Left cardiac atrium (tissue), 4 donors: ENCODE measurements at regions not wholly inside any gene's neighbourhood (a gene's known extent, or its start where the extent isn't known, plus 50 kb on each side); places are given as distances from the start of the nearest gene placed in this dataset.

ENCODE experiments used
- ATAC-seq, 2 donors: fragments of 200-7000 bp; cut with Tn5 transposase; one replicate each; pipeline ENCODE4 v1.9.1; 2020; ENCODE audit warnings: mild to moderate bottlenecking in 2 of 2, moderate library complexity in 2 of 2
- DNase-seq: peaks from one replicate; pipeline ENCODE4 v3.0.0-alpha.2; 2020
- intact Hi-C, 2 donors: fragments of 100-400 bp; cut with DNase I; formaldehyde crosslinking; loops; one replicate each; pipeline versions ENCODE4 v1.14.1 to v1.15.1; 2022 to 2023
- donor health status: DM: no; HTN: yes; CAD: no.
- donor health status: DM: no; HTN: yes; CAD: no; lungs with severe emphysema.
- donor health status: DM: yes; HTN: yes; CAD: no.
- donor health status: Dilated cardiomyopathy.

DNA sequence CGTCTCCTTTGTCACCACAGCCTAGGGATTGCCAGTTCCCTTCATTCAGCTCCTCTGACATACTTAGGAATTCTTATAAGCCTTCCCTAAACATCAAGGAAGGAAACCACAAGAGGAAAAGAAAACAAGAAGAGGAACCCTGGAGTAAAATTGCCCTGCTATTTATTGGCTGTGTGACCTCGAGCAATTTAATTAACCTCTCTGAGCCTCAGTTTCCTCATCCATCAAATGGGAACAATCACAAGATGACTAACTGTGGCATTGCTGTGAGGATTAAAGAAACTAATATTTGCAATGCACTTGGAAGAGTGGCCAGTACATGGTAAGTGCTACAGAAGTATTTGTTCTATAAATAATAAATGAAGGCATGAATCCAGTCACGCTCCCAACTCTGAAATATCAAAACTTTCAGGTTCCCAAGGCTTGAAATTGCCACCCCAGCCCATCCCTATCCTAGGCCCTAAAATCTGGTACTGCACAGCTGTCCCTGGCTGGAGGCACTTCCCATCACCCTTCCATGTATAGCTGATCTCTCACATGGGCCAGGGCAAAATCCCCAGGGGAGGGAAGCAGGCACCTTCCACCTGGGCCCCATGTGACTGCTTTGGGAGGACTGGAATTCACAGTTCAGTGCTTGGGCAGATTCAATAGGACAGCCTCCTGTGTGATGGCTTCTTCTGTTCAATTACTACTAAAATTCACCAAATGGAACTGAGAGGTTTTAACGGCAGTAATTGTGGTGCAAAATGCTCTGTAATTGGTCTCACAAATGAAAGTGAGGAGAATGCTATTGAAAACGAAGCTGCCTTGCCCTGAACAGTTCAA, 78.0 kb upstream of the MAFB start:
- intact Hi-C loops: no loop called here
- DNase-seq (no peak), ATAC-seq (no peak)

- intact Hi-C loops: no loop called here
- ATAC-seq: no peak
- DNase-seq: no peak
These were observed 78.5 kb upstream of the MAFB start for GRCh38 chr20:40767615-40767924.

DNA sequence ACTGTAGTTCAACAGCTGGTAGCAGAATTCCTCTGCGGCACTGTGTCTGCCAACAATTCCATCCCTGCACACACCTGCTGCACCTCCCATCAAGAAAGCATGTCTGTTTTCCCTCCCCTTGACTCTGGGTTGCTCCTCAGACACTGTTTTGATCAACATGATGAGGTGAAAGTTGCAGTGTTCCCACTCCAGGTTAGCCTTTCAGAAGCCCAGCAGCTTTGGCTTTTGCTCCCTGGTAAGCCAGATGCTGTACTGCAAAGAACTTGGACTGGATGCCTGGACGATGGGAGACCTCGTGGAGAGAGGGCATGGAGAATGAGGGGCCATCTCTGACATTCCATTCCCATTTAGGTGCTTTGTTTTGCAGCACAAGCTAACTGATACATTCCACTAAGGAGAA, 79.1 kb upstream of the MAFB start:
- ATAC-seq: no peak
- DNase-seq: no peak
- intact Hi-C loops: no loop called here

DNA sequence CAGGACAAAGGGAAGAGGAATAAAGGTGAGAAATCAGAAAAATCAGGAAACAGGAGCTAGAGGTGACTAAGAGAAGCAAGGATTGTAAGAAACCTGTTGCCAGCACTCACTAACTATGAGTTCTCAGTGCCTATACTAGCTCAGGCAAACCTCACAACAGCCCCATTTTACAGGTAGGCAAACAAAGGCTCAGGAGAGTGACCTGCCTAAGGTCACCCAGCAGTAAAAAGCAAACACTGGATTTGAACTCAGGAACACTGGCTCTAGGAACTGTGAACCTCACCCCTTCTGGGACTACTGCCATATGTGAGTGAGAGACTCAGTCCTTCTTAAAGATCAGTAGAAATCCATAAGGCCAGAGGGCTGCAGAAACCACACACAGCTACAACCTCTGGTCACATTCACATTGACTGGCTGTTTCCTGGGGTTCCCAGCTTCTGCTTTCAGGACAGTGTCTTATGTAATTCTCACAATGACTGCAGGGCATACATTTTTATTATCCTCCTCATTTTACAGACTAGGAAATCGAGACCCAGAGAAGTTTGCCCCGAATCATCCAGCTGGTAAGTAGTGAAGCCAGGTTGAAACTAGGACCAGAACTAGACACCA, 80.7 kb upstream of the MAFB start:
- intact Hi-C loops: no loop called here
- DNase-seq (no peak), ATAC-seq (peak in 1 of 2 donors; percentile 54)

GRCh38 chr20:40770564-40771307, 81.7 kb upstream of the MAFB start:
- ATAC-seq: peak; percentile 59 to 74

DNA sequence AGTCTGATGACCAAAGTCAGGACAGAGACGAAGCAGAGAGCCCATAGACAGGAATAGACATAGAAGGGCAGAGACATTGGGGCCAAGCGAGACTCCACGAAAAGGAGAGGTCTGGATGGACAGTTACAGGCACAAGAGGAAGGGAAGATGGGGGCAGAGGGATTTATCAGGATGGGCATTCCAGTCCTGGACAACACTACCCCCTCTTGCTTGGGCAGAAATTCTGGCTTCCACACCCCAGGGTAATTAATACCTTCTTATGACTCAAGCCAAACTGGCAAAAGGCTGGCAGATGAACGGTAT, 82.2 kb upstream of the MAFB start:
- ATAC-seq (no peak), DNase-seq (no peak)
- intact Hi-C loops: no loop called here

More at GRCh38 chr20:40770564-40771307, 81.7 kb upstream of the MAFB start:
- DNase-seq: peak; percentile 48
- intact Hi-C loops: no loop called here

DNA sequence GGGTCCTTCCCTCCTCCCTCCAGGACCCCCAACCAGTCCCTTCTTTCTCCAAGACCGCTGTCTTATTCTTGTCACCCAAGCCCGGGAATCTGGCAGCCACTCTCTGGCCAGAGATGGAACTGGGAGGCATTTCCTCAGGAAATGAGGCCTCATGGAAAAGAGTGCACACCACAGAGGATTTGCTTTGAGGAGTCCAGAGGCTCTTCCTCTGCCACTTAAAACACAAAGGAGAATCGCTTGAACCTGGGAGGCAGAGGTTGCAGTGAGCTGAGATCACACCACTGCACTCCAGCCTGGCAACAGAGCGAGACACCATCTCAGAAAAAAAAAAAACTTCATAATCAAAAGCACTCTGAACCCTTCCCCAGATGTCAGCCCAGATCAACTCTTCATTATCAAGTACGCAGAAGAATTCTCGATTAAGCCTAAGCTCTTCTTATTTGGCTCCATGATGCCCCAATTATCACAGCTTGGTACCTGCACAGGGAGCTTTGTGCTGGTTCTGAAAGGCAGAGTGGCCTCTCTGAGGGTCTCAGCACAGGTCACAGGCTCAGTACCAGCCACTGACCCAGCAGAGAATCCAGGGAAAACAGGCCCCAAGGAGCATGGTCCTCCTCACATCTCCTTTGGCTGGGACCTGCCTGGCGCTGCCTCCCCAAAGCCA, 82.9 kb upstream of the MAFB start:
- DNase-seq (no peak), ATAC-seq (peak in 1 of 2 donors; percentile 24)
- intact Hi-C loops: no loop called here

- DNase-seq (no peak), ATAC-seq (no peak)
- intact Hi-C loops: no loop called here
These were observed 84.3 kb upstream of the MAFB start for GRCh38 chr20:40773376-40773775.

DNA sequence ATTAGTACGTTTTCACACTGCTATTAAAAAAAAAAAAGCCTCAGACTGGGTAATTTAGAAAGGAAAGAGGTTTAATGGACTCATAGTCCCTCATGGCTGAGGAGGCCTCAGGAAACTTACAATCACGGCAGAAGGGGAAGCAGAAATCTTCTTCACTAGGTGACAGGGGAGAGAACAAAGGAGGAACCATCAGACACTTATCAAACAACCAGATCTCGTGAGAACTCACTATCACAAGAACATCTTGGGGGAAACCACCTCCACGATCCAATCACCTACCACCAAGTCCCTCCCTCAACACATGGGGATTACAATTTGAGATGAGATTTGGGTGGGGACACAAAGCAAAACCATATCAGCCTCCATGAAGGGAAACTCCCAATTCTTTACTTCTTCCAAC, 85.2 kb upstream of the MAFB start:
- intact Hi-C loops: no loop called here
- DNase-seq (no peak), ATAC-seq (no peak)

DNA sequence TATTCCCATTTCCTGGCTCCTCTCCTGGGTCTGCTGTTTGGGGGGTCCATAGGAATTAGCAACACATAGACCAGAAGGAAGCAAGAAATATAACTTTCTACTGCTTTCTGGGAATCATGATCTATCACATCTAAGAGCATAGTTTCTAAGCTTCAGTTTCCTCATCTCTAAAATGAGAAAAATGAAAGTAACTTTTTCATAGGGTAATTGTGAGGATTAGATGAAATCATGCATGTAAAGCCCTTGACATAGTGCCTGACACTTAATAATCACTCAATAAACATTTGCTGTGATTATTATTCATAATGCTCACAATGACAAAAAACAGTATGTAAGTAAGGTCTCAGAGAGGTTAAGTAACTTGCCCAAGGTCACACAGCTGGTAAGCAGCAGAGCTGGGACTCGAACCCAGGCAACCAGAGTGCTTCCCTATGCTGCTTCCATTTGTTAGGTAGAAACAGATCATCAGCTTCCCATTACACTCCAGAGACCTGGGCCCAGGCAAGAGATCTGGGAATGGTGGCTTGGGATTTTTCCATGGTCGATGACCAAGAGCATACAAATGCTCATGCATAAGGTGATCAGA, 86.6 kb upstream of the MAFB start:
- no peak for ATAC-seq
- DNase-seq: no peak
- intact Hi-C loops: no loop called here

DNA sequence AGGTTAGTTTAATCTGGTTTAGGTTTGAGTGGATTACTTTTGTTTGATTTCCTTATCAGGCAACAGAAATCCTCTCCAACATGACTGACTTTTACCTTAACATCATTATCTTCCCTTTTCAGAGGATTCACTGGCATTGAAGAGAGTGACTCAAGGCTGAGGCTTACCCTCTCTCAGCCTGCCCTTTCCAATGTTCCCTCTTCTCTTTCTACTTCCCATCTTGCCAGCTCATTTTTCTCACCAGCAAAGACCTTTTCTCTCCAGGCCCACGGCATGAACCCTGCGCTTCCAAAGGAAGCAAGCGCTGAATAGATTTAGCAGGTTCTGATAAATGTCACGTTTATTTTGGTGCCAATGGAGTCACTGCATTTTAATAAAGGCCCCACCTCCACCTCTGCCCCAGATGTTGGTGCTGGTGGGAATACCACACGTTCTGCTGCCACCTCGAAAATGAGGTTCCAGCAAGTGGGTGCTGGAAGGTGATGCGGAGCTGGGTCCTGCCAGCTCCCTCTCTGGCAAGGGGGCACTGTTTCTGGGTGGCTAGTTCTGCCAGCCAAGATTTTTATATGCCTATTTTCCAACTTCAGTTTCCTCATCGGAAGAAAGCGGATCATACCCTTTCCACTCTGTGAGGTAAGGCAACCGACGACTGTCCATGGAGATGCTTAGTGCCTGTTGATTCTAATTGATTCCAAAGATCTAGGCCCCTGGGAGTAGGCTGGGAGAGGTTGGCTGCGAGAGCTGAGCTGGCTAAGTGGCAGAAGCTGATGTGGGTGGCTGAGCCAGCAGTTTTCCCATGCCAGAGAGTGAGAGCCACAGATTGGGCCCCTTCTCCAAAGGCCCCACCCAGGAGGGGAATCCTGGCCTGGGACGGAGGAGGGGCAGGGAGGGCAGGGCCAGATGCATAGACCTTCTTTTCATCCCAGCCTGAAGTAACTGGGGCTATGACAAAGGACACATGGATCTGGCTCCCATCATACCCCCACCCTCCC, 87.7 kb upstream of the MAFB start:
- ATAC-seq (peak in 1 of 2 donors; percentile 43), DNase-seq (peak; percentile 40)
- intact Hi-C loops: no loop called here

- intact Hi-C loops: no loop called here
- ATAC-seq (no peak), DNase-seq (no peak)
These were observed 88.6 kb upstream of the MAFB start for GRCh38 chr20:40777653-40778052.

DNA sequence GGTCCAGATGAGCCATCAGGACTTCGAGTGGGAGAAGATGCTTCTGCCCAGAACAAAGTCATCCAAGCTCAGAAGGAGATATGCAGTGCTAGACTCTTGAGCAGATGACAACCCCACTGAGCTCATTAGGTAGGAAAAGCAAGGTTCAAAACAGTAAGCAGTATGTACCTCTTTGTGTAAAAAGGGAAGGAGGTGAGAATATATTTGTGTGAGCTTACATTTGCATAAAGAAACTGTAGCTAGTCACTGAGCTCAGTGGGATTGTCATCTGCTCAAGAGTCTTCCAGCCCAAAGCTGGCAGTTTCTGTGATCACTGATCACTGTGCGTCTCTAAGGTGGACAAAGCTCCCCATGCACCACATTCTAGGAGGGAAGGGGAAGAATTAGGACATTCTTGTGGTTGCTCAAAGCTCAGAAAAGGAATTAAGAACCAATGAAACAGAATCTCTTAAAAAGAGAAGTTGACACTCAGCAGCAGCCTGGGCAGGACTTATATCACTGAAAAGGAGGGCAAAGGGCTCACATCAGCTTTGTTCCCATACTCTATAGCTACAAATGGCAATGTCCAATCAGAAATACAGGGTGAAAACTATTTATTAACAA, 90.0 kb upstream of the MAFB start:
- no peak for DNase-seq
- intact Hi-C loops: no loop called here
- ATAC-seq: no peak

DNA sequence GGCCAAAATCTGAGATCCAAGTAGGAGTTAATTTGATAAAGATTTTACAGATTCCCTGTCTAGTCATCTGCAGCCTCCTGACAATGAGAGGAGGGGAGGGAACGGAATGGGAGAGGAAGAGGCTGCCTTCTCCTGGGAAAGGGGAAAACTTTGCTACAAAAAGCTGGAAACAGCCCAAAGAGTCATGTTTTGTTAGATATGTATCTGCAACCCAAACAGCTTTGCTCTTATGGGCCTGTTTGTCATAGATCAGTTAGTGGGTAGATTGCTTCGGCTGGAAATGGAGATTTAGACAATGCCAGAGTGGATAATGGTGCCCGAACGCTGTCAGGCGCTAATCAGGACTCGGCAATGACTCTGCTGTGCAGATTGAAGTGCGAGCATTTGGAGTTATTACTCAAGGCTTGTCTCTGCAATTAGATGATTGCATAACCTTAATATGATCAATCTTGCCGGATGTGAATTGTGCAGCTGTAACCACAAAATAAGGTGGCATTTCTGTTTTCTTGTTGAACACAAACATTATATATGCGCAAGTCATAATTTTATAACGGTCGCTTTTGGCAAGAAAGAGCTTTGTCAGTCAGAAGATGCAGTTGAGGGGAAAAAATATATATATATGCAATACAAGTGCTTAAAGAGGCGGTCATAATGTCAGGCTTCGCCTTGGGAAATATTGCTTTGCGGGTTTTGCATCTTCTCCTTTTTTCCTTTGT, 92.4 kb upstream of the MAFB start:
- DNase-seq: no peak
- intact Hi-C loops: no loop called here
- ATAC-seq: no peak

DNA sequence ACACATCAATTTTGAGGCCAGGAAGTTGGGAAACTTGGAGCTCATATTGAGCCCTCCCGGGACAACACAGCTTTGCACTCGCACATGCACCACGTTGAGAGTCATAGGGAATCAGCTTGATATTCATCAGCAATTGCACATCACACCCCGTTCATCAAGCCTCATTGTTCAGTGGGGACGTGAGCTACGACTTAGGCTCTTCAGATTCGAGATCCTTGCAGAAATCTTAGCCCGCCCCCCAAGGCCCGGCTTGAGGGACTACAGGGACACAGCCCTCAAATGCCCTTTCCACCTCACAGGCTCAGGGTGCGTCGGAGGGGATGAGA, 93.0 kb upstream of the MAFB start:
- peak in 1 of 2 donors; percentile 27 for ATAC-seq
- no peak for DNase-seq
- intact Hi-C loops: no loop called here

- intact Hi-C loops: no loop called here
- DNase-seq (no peak), ATAC-seq (no peak)
These were observed 96.3 kb upstream of the MAFB start for GRCh38 chr20:40785346-40785745.

GRCh38 chr20:40786336-40786735, 97.3 kb upstream of the MAFB start:
- ATAC-seq: no peak
- intact Hi-C loops: no loop called here

GRCh38 chr20:40787941-40788340, 98.9 kb upstream of the MAFB start:
- intact Hi-C loops: no loop called here
- no peak for DNase-seq
- ATAC-seq: no peak

More at GRCh38 chr20:40786336-40786735, 97.3 kb upstream of the MAFB start:
- no peak for DNase-seq
